Trophoblast cell (in vitro differentiated cells and primary cell): ENCODE measurements at regions not wholly inside any gene's neighbourhood (a gene's known extent, or its start where the extent isn't known, plus 50 kb on each side); places are given as distances from the start of the nearest gene placed in this dataset.

Experiments
- DNase-seq, 2 donors: peaks; one replicate each; pipeline ENCODE4 v3.0.0-alpha.2; 2016
- H2AFZ ChIP-seq: 2 replicates; pipeline ENCODE4 v1.6.1; 2013; ENCODE audit warnings: low read length, moderate library complexity, mild to moderate bottlenecking; ENCODE audit not compliant: insufficient read depth, poor library complexity
- H2AK5ac ChIP-seq: 2 replicates; pipeline ENCODE4 v1.6.1; 2013; ENCODE audit warnings: mild to moderate bottlenecking, low read length
- H2BK120ac ChIP-seq: 2 replicates; pipeline ENCODE4 v1.6.1; 2013; ENCODE audit warnings: low read length, mild to moderate bottlenecking, moderate library complexity; ENCODE audit not compliant: insufficient read depth, poor library complexity
- H2BK12ac ChIP-seq: 2 replicates; pipeline ENCODE4 v1.6.1; 2013; ENCODE audit warnings: mild to moderate bottlenecking, low read length, moderate library complexity
- H2BK5ac ChIP-seq: 2 replicates; pipeline ENCODE4 v1.6.1; 2013; ENCODE audit warnings: low read length, low read depth, moderate library complexity, mild to moderate bottlenecking; ENCODE audit not compliant: poor library complexity
- H3K14ac ChIP-seq: 2 replicates; pipeline ENCODE4 v1.6.1; 2013; ENCODE audit warnings: mild to moderate bottlenecking, low read length
- H3K18ac ChIP-seq: 2 replicates; pipeline ENCODE4 v1.6.1; 2013; ENCODE audit warnings: mild to moderate bottlenecking, low read length
- H3K23ac ChIP-seq: 2 replicates; pipeline ENCODE4 v1.6.1; 2013; ENCODE audit warnings: low read length
- H3K27ac ChIP-seq: 2 replicates; pipeline ENCODE4 v1.5.1; 2013; ENCODE audit warnings: low read depth, mild to moderate bottlenecking, inconsistent platforms, low read length, moderate library complexity
- H3K27me3 ChIP-seq: 2 replicates; pipeline ENCODE4 v1.6.1; 2013; ENCODE audit warnings: inconsistent platforms, mild to moderate bottlenecking, low read length, moderate library complexity; ENCODE audit not compliant: insufficient read depth
- H3K36me3 ChIP-seq, 2 experiments: 1 replicate in 1 of 2; 2 replicates in 1 of 2; pipeline ENCODE4 v1.6.1; 2013; ENCODE audit warnings: low read length in 2 of 2, mild to moderate bottlenecking in 2 of 2, moderate library complexity in 1 of 2; ENCODE audit not compliant: insufficient read depth in 2 of 2, control insufficient read depth in 1 of 2
- H3K4ac ChIP-seq: 2 replicates; pipeline ENCODE4 v1.6.1; 2013; ENCODE audit warnings: low read depth, mild to moderate bottlenecking, low read length, moderate library complexity
- H3K4me1 ChIP-seq, 2 experiments: 1 replicate in 1 of 2; 2 replicates in 1 of 2; pipeline ENCODE4 v1.6.1; 2013; ENCODE audit warnings: low read length in 2 of 2, mild to moderate bottlenecking in 2 of 2, moderate library complexity in 1 of 2; ENCODE audit not compliant: insufficient read depth in 2 of 2, control insufficient read depth in 1 of 2
- H3K4me2 ChIP-seq: 2 replicates; pipeline ENCODE4 v1.6.1; 2013; ENCODE audit warnings: inconsistent platforms, mild to moderate bottlenecking, low read length, moderate library complexity
- H3K4me3 ChIP-seq: 2 replicates; pipeline ENCODE4 v1.5.1; 2013; ENCODE audit warnings: mild to moderate bottlenecking, low read depth, low read length, inconsistent platforms
- H3K79me1 ChIP-seq: one replicate; pipeline ENCODE4 v1.6.1; 2013; ENCODE audit warnings: low read length
- H3K79me2 ChIP-seq: 2 replicates; pipeline ENCODE4 v1.6.1; 2013; ENCODE audit warnings: low read length, mild to moderate bottlenecking; ENCODE audit not compliant: control insufficient read depth, insufficient read depth, poor library complexity
- H3K9ac ChIP-seq: 2 replicates; pipeline ENCODE4 v1.6.1; 2013; ENCODE audit warnings: mild to moderate bottlenecking, low read length
- H3K9me3 ChIP-seq: 2 replicates; pipeline ENCODE4 v1.6.1; 2013; ENCODE audit warnings: low read depth, mild to moderate bottlenecking, control low read depth, inconsistent platforms, low read length; ENCODE audit not compliant: insufficient read depth
- H4K12ac ChIP-seq: 2 replicates; pipeline ENCODE4 v1.6.1; 2013; ENCODE audit warnings: low read depth, mild to moderate bottlenecking, low read length, moderate library complexity
- H4K8ac ChIP-seq: 2 replicates; pipeline ENCODE4 v1.6.1; 2013; ENCODE audit warnings: low read depth, mild to moderate bottlenecking, low read length, moderate library complexity
- H4K91ac ChIP-seq: one replicate; pipeline ENCODE4 v1.6.1; 2013; ENCODE audit warnings: low read depth, mild to moderate bottlenecking, low read length, moderate library complexity
- WGBS: extraction: QIAGEN DNeasy Blood & Tissue Kit; methylation state at CpG from one replicate; pipeline ENCODE4 v1.1.7; 2013; ENCODE audit warnings: missing lambda C conversion rate; ENCODE audit not compliant: insufficient read length, insufficient coverage; ENCODE audit errors: extremely low coverage; 5-methylcytosine and 5-hydroxymethylcytosine counted together

DNA sequence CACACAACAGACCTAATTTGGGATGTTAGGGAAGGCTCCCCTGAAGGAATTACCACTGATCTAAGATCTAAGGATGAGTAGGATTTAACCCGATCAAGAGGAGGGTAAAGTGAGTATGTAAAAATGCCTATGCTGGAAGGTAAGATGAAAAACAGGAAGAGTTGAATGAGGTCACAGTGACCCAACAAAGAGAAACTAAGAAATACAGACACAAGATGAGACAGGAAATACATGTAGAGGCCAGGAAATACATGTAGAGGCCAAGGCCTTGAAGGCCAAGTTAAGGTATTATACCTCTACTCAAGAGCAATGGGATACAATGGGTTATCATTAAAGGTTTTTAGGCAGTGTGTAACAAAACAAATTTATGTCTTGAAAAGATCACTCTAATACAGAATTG lies 131.6 kb upstream of the TANK start:
- H2BK12ac ChIP-seq, result no peak overlapping the region
- H3K9ac ChIP-seq, result no peak overlapping the region
- no peaks in the 10 kb centered on the region for H3K79me2 ChIP-seq
- no peak overlapping the region for H3K4me3 ChIP-seq
- H4K8ac ChIP-seq, result no peak overlapping the region
- no peak overlapping the region for H3K4me2 ChIP-seq
- H4K91ac ChIP-seq, result no peak overlapping the region
- H3K36me3 ChIP-seq, result no peaks in the 10 kb centered on the region
- H2AK5ac ChIP-seq, result no peak overlapping the region
- H3K4me1 ChIP-seq, result no peaks in the 10 kb centered on the region
- H3K27me3 ChIP-seq, result no peaks in the 10 kb centered on the region
- no peak overlapping the region for H2AFZ ChIP-seq
- DNase-seq, result no peak
- WGBS, result no CpG with 5 or more reads among the region's 1 CpG
- no peak overlapping the region for H3K4ac ChIP-seq
- H3K27ac ChIP-seq, result no peak overlapping the region
- no peak overlapping the region for H4K12ac ChIP-seq
- H2BK5ac ChIP-seq, result no peak overlapping the region
- H3K9me3 ChIP-seq, result no peaks in the 10 kb centered on the region
- no peak overlapping the region for H2BK120ac ChIP-seq
- H3K79me1 ChIP-seq, result no peaks in the 10 kb centered on the region
- H3K18ac ChIP-seq, result no peak overlapping the region
- H3K23ac ChIP-seq, result no peak overlapping the region
- no peak overlapping the region for H3K14ac ChIP-seq

DNA sequence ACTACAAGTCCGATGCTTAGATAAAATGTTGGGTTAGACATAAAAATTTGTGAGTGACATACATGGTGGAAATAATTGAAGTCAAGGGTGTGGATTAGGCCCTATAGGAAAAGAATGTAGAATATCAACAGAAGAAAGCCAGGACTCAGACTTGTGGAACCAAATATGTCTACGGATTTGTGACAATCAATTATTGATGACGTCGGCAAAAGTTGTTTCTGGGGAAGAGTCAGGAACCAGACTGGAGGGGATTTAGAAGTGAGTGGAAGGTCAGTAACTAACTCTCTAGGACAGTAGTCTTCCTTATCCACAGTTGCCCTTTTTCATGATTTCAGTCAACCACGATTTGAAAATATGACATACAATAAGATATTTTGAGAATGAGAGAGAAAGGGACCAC lies 130.9 kb upstream of the TANK start:
- Histone ChIP-seq H3K4ac (no peak overlapping the region), H2AK5ac (no peak overlapping the region), H2AFZ (no peak overlapping the region), H2BK12ac (no peak overlapping the region), H3K27me3 (no peaks in the 10 kb centered on the region), H3K4me3 (no peak overlapping the region), H3K4me2 (no peak overlapping the region), H3K79me1 (no peaks in the 10 kb centered on the region), H3K9me3 (no peaks in the 10 kb centered on the region), H3K36me3 (no peaks in the 10 kb centered on the region), H3K4me1 (no peaks in the 10 kb centered on the region), H2BK120ac (no peak overlapping the region), H3K9ac (no peak overlapping the region), H3K79me2 (no peaks in the 10 kb centered on the region), H2BK5ac (no peak overlapping the region), H4K91ac (no peak overlapping the region), H3K14ac (no peak overlapping the region), H3K23ac (no peak overlapping the region), H4K8ac (no peak overlapping the region), H4K12ac (no peak overlapping the region), H3K27ac (no peak overlapping the region), H3K18ac (no peak overlapping the region)
- no peak for DNase-seq
- no CpG with 5 or more reads among the region's 5 CpGs for WGBS

DNA sequence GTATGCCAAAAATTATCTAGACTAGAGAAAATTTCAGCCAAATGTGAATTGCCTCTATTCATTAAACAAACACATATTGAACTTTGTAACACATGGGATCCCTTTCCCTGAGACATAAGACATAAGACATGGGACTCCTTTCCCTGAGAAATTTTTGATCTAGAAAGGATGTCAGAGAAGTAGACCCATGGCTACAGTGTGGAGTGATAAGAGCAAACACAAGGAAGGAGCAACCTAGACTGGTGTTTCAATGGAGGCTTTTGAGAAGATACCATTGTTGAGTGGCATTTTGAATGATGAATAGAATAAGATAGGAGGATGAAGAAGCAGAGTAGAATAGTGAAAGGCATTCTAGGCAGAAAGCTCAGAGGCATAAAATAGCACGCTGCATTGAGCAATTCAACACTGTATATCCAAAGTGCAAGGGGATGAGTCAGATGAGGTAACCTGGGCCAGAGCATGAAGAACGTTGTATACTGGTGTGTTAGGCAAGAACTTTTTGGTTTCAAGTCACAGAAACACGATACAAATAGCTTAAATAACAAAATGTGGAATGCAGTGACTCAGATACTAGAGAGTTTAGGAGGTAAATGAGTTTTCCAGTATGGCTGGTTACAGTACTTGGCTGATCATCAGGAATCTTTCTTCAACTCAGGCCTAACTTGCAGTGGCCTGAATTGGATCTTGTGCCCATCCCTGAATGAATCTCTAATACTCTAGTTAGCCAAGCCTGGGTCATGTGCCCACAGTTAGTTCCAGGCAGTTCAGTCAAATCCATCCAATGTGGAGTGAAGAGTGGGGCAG lies 129.8 kb upstream of the TANK start:
- H2BK120ac ChIP-seq, result no peak overlapping the region
- no peak overlapping the region for H2AK5ac ChIP-seq
- H3K4me2 ChIP-seq, result no peak overlapping the region
- WGBS, result no CpG with 5 or more reads among the region's 3 CpGs
- H3K79me2 ChIP-seq, result no peaks in the 10 kb centered on the region
- H3K4me1 ChIP-seq, result no peaks in the 10 kb centered on the region
- H3K9me3 ChIP-seq, result no peaks in the 10 kb centered on the region
- no peak overlapping the region for H3K23ac ChIP-seq
- H3K18ac ChIP-seq, result no peak overlapping the region
- no peak overlapping the region for H3K4me3 ChIP-seq
- H3K36me3 ChIP-seq, result no peaks in the 10 kb centered on the region
- no peak overlapping the region for H4K12ac ChIP-seq
- DNase-seq, result peak; percentile 86 to 96
- no peak overlapping the region for H4K91ac ChIP-seq
- H4K8ac ChIP-seq, result no peak overlapping the region
- no peak overlapping the region for H2BK12ac ChIP-seq
- no peaks in the 10 kb centered on the region for H3K27me3 ChIP-seq
- H3K14ac ChIP-seq, result no peak overlapping the region
- no peak overlapping the region for H2BK5ac ChIP-seq
- no peaks in the 10 kb centered on the region for H3K79me1 ChIP-seq
- no peak overlapping the region for H3K4ac ChIP-seq
- no peak overlapping the region for H3K9ac ChIP-seq
- no peak overlapping the region for H2AFZ ChIP-seq
- no peak overlapping the region for H3K27ac ChIP-seq

DNA sequence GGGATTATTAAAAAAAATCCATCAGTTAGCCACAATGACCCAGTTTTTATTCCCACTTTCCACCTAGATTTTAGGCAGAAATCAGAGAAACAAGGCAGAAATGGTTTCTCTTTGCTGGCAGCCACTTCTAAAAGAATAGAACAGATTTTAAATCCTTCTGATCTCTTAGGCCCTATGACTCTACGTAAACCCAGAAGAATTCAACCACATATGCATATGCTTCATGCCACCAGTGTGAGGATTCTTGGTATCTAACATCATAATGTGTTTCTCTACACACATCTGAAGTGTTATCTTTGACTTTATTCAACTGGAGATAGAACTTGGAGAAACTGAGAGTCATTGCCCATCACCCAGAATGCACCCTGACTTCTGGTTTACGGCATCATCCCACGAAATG lies 128.7 kb upstream of the TANK start:
- Histone ChIP-seq H2BK5ac (no peak overlapping the region), H3K79me2 (no peaks in the 10 kb centered on the region), H3K27ac (no peak overlapping the region), H4K12ac (no peak overlapping the region), H3K9ac (no peak overlapping the region), H3K36me3 (no peaks in the 10 kb centered on the region), H2BK12ac (no peak overlapping the region), H2BK120ac (no peak overlapping the region), H3K79me1 (no peaks in the 10 kb centered on the region), H3K4me2 (no peak overlapping the region), H3K27me3 (no peaks in the 10 kb centered on the region), H4K91ac (no peak overlapping the region), H2AFZ (no peak overlapping the region), H3K4me1 (no peaks in the 10 kb centered on the region), H3K9me3 (no peaks in the 10 kb centered on the region), H3K18ac (no peak overlapping the region), H3K4me3 (no peak overlapping the region), H3K4ac (no peak overlapping the region), H2AK5ac (no peak overlapping the region), H4K8ac (no peak overlapping the region), H3K23ac (no peak overlapping the region), H3K14ac (no peak overlapping the region)
- no CpG with 5 or more reads among the region's 3 CpGs for WGBS
- peak in 1 of 2 donors; percentile 38 for DNase-seq
